ENCODE measurements at regions not wholly inside any gene's neighbourhood (a gene's known extent, or its start where the extent isn't known, plus 50 kb on each side); places are given as distances from the start of the nearest gene placed in this dataset.

DNA sequence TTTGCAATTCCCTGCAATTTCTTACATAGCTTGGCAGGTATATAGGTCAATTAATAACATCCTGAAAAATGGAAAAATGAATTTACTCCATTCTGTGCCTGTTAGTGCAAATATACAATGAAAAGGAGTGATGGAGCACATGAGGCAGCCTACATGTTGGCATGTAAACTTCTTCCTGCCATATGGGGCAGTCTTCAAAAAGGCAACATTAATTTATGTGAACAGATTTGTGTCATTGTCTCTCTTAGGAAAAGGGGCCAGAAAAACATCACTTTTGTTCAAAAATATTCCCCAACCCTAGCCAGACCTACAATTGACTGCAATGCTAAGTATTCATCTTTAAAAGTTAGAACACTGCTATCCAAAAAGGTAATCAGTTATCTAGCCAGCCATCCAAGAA lies 332.2 kb downstream of the TBC1D4 start:
- no peak overlapping the region for H3K4me3 ChIP-seq (ENCODE audit: low read depth, low read length)
- TF ChIP-seq, protein P1, sequence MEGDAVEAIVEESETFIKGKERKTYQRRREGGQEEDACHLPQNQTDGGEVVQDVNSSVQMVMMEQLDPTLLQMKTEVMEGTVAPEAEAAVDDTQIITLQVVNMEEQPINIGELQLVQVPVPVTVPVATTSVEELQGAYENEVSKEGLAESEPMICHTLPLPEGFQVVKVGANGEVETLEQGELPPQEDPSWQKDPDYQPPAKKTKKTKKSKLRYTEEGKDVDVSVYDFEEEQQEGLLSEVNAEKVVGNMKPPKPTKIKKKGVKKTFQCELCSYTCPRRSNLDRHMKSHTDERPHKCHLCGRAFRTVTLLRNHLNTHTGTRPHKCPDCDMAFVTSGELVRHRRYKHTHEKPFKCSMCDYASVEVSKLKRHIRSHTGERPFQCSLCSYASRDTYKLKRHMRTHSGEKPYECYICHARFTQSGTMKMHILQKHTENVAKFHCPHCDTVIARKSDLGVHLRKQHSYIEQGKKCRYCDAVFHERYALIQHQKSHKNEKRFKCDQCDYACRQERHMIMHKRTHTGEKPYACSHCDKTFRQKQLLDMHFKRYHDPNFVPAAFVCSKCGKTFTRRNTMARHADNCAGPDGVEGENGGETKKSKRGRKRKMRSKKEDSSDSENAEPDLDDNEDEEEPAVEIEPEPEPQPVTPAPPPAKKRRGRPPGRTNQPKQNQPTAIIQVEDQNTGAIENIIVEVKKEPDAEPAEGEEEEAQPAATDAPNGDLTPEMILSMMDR (IDR thresholded peaks at IDR 0.05; ENCODE audit: insufficient read depth, low read depth, low read length, missing control alignments): no peak
- DNase-seq (ENCODE audit: low read depth): no peak

DNA sequence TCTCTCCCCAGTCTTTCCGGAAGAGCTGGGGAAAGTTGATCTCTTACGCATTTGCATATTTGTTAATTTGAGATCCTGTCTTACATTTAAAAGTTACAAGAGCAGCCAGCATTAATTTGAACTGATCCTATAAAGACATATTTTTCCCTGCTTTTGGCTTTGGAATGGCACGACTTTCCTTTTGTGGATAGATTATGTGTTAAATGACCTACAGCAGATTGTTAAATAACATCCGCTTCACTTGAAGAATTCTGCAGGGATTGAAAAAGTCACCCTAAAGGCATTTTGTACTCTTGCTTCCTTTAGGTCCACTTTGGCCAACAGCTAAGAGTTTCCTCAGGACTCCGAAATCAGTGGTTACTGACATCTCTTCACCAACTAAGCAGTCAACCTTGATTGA lies 334.0 kb downstream of the TBC1D4 start:
- no peak overlapping the region for H3K4me3 ChIP-seq (ENCODE audit: low read depth, low read length)
- no peak for DNase-seq (ENCODE audit: low read depth)
- TF ChIP-seq, protein P1 (IDR thresholded peaks at IDR 0.05; ENCODE audit: insufficient read depth, low read depth, low read length, missing control alignments): no peak

DNA sequence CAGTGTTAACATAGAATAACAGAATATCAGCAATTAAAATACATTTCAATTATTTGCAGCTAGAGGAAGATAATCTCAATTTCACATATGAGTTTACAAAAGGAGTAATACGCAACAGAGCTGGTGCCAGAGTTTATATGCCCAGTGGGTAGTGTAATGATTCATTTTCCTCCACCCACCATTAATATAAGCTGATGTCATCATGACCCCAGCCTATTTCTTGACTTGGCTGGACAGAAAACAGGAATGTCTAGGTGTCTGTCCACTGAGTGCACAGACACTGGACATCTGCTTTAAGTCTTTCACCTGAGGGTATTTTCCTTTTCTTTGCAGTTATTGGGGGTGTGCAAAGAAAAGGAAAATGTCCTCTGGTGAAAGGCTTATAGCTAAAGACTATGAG lies 335.5 kb downstream of the TBC1D4 start:
- H3K4me3 ChIP-seq (ENCODE audit: low read depth, low read length): no peak overlapping the region
- no peak for DNase-seq (ENCODE audit: low read depth)
- TF ChIP-seq, protein P1 (IDR thresholded peaks at IDR 0.05; ENCODE audit: insufficient read depth, low read depth, low read length, missing control alignments): no peak

DNA sequence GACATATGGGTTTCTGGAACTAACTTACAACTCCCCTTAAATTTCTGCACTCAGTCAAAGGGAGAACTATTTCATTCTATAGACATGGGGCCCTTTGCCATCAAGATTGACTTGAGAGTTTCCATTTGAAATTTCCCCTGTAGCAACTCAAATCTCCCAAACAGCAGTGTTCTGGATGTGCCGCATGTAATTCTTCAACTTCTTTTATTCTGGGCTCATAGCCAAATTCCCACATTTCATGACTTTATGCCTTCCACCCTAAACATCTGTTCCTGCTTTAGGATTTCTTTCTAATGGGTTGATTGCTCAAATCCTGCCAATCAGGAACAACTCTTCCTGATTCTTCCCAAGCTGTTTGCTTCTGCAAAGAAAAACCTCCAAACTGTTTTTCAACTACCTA lies 336.0 kb downstream of the TBC1D4 start:
- TF ChIP-seq, protein P1 (IDR thresholded peaks at IDR 0.05; ENCODE audit: insufficient read depth, low read depth, low read length, missing control alignments): no peak
- no peak for DNase-seq (ENCODE audit: low read depth)
- no peak overlapping the region for H3K4me3 ChIP-seq (ENCODE audit: low read depth, low read length)

DNA sequence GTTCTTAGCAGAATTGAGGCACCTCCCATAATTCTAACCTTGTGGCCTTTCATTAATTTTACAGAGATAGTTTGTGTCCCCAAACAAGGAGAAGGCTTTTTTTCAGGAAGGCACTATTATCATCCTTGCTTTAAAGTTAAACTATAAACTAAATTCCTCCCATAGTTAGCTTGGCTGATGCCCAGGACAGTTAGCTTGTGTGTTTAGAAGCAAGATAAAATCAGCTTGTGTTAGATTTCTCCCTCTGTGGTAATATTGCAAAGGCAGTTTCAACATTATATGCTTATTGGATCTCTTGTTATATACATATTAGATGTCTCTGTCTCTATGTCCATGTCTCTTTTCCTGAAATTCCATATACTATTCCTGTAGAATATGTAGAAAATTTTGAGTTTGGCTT lies 342.7 kb downstream of the TBC1D4 start:
- DNase-seq (ENCODE audit: low read depth): no peak
- TF ChIP-seq, protein P1 (IDR thresholded peaks at IDR 0.05; ENCODE audit: insufficient read depth, low read depth, low read length, missing control alignments): no peak

DNA sequence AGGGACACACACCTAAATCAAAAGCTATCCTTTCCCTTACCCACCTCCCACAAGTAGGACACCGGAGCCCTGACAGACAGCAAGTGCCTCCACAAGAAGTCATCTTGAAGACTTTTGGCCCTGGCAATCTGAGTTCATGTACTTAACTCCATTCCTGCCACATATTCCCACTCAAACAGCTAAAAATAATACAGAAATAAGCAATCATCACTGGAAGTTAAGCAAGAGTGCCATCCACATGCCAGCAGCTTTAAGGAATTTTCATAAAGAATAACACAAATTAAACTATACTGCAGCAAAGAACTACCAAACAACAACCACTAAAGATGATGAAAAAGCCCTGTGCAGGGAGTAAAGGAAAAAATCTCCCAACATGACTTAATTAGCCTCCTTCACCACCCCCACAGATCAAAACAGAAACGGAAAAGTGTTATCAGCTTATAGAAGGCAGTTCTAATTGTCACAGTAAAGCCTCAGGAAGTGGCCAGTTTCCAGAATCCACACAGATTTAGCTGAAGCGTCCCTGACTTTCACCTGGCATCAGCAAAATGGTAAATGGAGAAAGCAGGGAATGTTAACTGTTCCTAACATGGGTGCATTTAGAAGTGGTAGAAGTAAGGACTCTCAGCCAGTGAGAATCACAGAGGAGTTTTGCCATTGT lies 343.9 kb downstream of the TBC1D4 start:
- H3K4me3 ChIP-seq (ENCODE audit: low read depth, low read length): no peak overlapping the region
- TF ChIP-seq, protein P1 (IDR thresholded peaks at IDR 0.05; ENCODE audit: insufficient read depth, low read depth, low read length, missing control alignments): no peak
- no peak for DNase-seq (ENCODE audit: low read depth)

More for the DNA sequence above, 342.7 kb downstream of the TBC1D4 start:
- H3K4me3 ChIP-seq (ENCODE audit: low read depth, low read length): no peak overlapping the region

DNA sequence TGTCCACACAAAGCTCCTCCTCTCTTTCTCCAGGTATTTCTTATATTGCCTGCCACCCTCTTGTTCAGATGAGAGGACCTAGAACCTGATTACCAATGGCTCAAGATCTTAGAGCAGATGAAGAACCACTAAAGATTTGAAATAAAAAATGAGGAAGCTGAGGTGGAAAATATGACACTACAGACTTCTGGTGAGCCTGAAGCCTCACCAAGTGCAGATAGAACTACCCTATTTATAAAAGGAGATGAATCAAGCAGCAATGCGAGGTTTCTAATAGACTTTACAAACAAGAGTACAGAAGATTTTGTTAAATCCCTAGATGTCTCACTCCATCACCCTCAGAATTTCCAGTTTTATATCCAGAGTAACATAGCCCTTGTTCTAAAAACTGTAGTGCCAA lies 345.8 kb downstream of the TBC1D4 start:
- H3K4me3 ChIP-seq (ENCODE audit: low read depth, low read length): no peak overlapping the region
- TF ChIP-seq, protein P1 (IDR thresholded peaks at IDR 0.05; ENCODE audit: insufficient read depth, low read depth, low read length, missing control alignments): no peak
- no peak for DNase-seq (ENCODE audit: low read depth)
